ENCODE measurements at regions not wholly inside any gene's neighbourhood (a gene's known extent, or its start where the extent isn't known, plus 50 kb on each side); places are given as distances from the start of the nearest gene placed in this dataset.
"Not testable (repeated sequence)": the region's sequence is repeated elsewhere in the genome, so short reads cannot be mapped to it uniquely, and the experiment has no call there.

DNA sequence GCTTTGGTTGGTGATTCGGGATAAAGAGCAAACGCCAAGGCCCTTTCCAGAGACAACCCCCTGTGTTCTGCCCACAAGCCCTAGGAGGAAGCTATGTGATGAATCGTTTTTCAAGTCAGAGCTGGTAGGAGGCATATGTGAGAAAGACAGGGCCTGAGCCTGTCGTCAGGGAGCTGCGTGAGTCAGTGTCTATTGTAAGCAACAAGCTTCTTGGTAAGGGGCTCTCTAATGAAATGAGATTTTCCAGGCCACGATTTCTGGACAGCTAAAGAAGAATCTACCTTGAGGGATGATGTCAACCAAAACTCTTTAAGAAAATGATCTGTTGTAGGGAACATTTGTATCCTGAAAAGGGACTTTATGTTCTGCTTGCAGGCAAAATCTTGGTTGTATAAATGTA lies 318.9 kb upstream of the IL12A start:
- no peak for DNase-seq

DNA sequence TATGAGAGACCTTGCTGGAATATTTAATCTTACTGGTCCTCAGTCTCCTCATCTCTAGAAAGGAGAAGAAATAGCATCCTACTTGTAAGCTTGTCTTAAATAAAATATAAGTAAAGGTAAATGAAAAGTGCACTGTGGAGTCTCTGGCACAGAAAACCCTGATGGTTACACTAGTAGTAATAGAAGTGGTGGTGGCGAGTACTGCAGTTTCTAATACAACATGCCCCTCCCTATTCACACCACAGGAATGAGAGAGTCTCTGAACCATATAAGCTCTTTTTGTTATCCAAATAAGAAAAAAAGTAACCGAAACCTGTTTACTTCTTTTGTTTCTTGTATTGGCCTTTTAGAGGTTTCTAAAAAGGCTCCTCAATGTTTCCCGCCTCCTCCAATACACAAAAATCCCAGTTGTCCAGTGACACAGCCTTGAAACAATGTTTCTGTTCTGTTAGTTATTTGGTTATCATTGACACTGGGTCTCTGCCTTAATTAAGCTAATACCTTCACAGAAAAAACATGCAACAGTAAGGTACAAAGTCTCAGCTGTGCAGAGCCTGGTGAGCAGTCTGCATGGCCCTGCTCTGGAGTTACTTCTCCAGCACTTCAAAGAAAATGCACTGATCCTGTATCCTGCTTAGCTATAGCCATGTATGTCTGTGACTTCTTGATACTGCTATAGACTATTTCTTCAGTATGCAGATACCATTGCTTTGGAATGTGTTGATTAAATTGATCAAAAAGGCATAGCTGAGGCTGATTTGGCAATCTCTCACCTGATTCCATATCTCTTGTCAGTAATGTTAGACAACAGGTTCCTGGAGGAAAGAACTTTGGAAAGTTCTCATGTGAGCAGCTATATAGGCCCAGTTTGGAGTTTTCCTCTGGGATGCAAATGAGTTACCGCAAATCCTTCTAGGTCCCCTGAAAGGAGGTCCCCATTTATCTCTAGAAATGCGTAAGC lies 315.6 kb upstream of the IL12A start:
- no peak for DNase-seq

DNA sequence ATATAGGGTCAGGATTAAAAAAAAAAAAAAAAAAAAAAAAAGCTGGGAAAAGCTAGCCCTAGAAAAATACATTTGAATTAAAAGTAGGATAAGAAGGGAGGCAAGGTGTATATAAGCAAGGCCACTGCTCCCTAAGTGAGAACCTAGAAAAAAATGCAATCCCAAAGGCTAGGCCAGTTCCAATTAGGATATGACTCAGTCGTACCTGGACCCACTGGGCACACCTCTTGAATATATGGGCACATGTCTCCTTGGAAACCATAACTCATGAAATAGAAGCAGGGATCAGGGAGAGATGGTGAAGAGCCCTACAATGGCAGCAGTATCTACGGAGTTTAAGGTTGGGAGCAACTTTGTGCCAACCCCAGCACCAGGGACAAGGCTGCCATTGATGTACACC lies 314.1 kb upstream of the IL12A start:
- DNase-seq, result no peak

DNA sequence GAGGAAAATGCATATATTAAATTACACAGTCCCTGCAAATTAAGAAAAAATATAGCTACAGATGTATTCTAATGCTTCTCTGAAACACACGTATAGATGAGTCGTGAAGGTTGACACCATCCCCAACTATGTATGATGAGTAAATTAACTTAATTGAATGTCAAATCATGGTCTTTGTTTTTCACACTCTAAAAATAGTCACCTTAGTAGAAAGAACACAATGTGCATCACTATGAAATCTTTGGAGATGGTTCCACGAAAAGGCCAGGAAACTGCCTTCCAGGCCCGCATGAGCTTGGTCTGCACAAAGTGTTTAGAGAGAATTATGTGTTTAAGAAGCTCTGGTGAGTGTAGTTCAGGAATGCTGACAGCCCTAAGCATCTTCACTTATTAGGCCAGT lies 313.4 kb upstream of the IL12A start:
- no peak for DNase-seq

DNA sequence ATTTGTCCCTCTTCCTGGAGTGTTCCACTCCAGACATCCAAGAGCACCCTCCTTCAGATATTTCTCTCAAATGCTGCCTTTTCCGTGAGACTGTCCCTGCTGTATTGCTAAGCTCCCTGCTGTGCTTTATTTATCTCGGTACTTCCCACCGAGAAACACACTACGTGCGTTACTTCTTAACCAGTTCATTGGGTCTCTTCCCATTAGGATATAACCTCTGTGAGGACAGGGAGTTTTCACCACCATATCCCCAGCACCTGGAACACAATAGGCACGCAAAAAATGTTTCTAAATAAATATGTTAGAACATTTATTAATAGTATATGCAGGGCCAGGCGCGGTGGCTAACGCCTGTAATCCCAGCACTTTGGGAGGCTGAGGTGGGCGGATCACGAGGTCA lies 308.7 kb upstream of the IL12A start:
- DNase-seq, result no peak

DNA sequence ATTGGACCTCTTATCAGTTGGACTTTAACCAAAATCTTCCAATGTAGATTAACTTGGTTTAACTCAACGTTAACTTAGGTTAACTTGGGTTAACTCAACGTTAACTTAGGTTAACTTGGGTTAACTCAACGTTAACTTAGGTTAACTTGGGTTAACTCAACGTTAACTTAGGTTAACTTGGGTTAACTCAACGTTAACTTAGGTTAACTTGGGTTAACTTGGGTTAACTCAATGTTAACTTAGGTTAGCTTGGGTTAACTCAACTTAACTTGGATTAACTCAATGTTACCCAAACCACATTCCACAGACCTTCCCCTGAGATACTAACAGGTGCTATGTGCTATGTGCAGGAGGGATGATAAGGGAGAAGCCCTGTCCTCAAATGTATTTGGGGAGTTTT lies 306.9 kb upstream of the IL12A start:
- DNase-seq, result not testable (repeated sequence)

DNA sequence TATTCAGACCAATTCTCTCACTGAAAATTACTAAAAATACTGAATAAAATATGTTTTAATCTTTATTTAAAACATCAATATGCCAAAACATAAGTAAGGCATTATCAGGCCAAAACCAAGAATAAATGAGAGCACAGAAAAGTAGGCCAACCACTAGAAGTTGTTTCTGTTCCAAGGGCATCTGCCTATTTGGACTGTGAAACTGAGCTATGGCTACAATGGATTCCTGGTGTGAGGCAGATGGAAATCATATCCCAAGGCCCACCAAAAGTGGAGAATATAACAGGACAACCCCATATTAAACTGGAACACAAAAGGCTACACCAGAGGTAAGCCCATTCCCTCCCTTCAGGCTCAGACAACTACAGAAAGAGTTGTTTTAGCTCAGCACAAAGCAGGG lies 302.8 kb upstream of the IL12A start:
- no peak for DNase-seq

DNA sequence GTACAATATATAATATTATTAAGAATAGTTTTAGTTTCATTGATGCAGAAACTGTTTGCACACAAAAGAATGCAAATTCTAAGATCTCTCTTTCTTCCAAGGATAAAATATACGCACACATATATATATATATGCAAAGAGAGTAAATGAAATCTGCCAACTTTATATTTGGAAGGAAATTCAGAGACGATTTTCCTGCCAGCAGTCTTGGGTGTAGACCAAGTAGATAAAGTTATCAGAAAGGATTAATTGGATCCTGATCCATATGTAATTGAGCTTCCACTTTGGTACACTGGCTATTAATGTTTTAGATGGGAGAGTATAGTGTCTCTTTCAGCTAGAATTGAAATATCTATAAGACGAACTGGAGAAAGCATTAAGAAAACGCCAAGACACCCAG lies 295.4 kb upstream of the IL12A start:
- no peak for DNase-seq

DNA sequence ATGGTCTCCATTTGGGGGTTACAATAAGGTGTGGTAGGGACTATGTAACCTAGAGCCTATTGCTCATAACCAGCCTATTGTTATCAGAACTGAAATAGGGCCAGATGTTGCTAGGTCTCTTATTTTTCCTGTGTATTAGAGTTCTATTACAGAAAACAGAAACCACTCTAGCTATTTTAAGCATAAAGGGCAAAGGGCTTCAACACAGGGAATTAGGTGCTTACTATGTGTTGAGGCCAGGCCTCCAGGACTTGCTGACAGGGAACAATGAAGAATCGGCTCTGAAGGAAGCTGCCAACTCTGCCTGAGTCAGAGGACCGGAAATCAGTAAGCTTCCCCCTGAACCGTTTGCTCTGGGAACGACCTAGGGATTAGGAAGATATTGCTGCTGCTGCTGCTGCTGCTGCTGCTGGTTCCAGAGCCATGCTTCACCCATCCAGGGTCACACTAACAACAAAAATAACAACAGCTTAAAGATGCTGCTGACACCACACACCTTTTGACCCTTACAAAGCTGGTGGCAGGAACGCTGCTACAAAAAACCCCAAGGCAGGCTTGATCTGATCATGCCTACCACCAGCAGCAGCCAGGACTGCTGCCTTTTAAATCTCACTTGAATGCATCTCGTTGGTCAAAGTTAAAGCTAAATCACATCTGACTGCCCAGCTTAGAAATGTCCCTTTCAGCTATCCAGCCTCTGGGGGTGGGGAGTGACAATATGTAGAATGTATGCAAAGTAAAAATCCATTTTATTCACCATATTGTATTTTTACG lies 276.9 kb upstream of the IL12A start:
- DNase-seq, result peak; percentile 45

DNA sequence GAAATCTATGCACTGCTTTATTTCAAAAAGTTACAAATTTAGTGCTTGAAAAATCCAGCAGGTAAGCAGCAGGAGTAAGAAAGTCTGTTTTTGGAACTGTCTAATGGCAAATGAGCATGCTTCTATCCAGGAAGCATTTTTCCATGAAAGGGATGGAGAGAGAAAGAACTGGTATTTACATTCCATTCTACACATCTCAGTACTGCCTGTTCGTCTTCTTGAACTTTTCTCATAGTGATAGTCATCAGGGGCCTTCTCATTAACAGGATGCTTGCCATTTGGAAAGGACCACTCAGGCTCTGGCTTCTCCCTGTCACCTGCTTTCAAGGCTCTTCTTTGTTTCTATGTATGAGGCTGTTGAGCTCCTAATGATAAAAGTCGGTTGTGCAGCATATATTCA lies 267.3 kb upstream of the IL12A start:
- no peak for DNase-seq

DNA sequence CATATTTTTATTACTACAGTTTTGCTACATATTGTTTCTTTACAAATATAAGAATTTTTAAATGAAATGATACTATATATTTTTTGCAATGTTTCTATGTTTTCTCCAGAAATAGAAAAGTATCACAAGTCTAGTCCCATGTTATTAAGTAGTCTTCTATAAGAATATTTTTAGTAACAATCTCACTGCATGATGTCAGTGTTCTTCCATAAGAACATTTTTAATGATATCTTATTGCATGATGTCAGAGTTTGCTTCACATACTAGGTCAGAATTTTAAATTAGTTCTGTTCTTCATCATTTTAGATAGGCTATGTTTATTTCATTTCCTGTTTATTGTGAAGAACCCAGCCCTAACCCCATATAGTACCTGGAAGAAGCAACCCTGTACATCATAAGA lies 265.3 kb upstream of the IL12A start:
- DNase-seq, result no peak

DNA sequence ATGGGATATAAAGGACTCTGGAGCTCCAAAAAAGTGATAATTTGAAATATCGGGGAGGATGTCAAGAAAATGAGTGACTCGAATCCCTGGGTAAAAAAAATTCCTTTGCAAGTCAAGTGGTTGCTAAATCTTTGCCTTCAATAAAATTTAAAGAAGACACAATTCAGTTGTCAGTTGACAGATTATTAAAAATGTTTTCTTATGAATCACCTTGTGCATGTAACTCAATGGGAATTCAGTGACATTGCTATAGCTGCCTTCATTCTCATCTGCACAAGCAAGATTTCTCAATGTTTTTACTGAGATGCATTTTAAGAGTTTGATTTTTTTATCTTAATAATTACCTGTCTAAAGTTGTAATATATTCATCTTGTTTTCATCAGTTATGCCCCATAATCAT lies 264.0 kb upstream of the IL12A start:
- DNase-seq, result no peak

DNA sequence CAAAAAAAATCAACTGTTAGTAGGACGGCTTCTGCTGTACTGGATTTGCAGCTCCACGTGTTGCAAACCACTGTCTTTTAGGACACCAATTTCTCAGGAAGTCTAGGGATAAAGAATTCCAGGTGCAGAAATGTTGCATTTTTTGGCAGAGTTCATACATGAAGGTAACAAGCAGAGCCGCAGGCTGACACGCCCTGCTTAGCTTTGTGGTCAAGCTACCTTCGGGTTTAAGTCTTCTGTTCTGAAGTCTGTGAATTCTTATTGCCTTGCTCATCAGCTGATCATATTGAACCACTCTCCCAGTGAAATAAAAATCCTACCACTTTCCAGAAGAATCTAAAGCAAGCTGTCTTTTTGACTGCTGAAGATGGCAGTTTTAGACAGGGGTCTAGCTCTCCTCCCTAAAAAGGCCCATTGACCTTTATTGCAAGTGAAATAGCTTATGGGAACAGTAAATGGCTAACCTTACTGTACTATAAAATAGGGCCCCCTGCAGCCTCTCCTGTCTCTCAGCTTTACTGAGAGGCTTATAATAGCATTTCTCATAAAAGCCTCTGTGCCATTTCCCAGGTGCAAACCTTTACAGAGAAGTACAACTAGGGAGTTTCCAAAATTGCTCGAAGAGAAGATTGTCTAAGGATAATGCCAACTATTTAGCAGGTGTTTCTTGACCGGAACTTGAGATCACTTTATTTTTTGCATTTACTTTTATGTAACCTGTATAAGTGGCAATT lies 262.2 kb upstream of the IL12A start:
- no peak for DNase-seq

DNA sequence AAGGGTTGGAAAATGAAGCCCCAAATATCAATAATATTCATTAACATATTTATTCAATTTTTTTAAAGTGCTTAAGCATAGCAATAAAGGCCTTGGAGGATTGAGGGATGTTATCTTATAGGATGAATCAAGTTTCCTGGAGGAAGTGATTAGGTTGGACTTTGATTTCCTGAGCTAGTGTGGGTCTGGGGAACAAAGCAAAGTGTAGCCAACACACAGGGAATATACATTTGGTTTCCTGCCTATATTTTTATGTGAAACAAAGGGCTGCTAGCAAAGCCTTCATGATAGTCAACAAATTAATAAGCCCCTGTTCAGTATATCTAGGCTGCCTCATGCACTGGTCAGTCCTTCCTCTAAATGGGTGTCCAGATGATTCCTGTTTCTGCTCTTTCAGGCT lies 261.1 kb upstream of the IL12A start:
- no peak for DNase-seq

DNA sequence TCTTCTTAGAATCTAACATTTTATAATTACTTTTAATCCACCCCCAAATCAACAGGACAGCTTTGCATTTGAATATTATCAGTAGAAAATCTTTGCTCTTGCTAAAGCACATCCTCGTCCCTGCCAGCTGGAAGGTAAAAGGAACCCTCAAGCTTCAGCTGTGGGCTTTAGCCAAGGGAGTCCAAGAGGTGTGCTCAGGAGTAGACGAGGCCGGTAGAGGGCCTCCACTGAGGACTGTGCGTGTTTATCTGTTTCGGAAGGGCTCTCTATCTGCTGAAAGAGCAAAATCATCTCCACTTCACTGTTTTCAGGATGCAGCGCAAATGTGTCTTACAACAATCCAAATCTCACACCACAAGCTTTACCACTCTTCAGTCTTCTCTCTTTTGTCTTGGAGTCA lies 257.4 kb upstream of the IL12A start:
- no peak for DNase-seq

DNA sequence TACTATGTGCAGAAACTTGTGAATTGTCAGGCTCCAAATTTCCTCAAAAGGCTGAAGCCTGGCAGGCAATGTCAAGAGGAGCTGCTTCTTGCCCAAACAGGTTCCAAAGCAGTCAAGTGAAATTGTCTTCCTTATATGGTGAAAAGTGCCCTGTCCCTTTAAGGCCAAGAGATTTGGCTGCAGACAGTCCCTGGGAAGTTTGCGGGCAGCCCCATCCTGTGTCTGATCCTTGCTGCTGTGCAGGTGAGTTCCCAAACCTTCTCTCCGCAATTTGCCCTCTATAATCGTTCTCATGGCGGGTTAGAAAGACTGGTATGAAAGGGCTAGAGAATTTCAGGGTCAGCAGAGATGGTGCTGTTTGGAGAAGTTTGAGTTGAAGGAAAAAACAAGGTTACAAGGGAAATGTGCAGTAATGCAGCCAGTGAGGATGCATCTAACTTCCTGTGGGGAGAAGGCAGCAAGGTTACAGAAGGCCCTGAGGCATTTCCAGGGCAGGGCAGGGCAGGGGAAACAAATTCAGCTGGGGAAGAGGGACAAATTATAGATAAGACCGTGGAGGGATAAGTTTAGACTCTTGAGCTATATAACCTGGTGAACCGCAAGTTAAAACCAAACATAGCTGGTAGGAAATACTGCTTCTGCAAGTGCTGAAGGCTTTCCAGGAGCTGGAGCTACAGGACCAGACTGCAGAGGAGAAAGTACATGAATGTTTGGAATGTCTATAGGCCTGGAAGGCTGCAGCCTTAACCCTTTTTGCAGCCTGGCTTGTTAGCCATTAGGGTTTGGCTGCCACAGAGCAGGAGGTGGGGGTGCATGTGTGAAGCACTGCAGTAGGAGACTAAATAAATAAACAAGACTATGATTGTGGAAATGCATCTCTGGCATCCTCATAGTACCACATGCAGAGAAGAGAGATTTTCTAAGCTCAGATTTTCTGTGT lies 256.2 kb upstream of the IL12A start:
- DNase-seq, result no peak

DNA sequence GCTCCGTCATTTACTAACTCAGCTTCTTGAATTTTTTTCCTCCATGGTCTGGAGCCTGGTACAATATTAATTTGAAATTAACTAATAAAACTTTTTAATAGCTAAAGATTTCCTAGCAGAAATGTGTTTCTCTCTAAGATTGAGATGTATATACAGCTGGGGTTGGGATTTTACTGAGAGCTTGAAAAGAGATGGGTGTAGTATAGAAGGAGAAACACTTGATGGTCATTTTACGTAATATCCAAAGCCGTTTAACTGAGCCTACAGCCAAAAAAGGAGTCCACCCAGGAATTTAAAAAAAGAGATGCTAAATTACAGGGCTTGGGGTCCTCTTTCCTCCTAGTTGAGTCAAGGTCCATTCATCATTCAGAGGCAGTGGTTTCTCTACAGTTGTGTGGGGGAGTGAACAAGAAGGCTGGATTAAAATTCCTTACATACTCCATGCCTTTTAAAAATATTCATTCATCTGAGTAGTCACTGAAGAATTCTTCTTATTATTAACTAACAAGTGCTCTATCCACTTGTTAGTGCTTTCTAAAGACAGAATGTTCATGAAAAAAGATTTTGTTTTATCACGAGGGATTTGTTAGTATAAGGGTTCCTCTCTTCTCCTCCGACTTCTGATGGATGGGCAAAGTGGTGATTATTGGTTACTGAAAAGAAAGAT lies 255.3 kb upstream of the IL12A start:
- no peak for DNase-seq

DNA sequence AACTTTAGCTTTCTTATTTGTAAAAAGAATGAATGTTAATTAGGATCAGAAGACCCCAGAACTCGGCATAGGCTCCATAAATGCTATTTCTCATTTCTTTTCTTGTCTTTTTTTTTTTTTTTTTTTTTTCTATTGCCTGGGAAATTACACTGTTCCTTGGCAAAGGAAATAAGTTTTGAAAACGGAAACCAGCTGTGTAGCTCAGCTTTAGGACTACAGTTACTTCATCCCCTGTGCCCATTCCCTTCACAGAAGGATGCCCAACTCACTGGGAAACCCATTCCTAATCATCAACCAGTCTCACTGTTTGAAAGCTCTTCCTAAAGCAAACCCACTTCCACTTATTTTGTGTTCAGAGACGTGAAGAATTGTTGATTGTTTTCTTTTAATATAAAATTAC lies 254.0 kb upstream of the IL12A start:
- no peak for DNase-seq

DNA sequence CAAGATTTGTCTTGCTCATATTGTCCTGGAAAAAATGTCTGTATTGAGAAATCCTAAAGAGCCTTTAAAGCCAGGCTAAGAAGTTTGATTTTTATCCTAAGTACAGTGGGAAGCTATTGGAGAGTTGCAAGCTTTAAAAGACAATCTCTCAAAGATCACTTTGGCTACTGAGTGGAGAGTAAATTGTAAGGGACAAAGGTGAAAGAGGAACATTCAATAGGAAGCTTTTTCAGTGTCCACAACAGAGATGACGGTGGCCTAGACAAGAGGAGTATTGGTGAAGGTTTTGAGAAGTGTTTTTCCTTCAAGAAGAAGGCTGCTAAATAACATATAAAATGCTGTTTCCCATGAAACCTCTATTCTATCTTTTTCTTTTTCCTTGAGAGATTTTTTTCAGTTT lies 249.5 kb upstream of the IL12A start:
- no peak for DNase-seq

DNA sequence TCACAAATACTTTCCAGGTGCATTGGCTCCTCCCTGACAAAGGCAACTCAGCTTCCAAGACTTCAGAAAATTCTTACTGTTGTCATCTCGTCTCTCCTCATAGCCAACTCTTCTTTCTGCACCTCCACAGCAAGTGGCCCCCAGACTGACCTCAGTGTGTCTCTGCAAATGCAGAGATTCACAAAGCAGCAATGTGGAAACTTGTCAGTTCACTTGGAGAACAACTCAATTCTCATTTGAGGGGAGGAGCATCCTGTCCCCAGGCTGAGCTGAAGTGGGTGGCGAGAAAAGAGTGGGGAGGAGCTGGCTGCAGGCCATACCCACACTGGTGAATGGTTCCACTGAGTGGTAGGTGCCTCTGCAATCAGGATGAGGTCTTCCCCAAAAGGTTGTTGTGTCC lies 248.7 kb upstream of the IL12A start:
- no peak for DNase-seq

DNA sequence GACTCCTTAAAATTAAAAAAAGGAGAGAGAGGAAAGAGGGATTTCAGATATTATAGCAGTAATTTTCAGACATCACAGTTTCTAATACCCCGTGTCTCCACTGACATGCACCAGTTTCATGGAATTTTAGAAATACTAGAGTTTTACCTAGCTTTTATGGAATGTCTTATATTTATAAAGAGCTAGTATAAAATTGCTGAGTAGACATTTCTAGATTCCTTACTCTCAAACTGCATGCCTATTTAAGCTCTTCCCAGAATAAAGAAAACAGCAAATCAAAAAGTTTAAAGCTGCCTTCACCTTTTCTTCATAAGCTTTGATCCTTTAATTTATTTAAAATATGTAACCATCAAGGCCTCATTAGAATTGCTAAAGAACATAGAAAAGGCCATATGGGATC lies 247.4 kb upstream of the IL12A start:
- no peak for DNase-seq

DNA sequence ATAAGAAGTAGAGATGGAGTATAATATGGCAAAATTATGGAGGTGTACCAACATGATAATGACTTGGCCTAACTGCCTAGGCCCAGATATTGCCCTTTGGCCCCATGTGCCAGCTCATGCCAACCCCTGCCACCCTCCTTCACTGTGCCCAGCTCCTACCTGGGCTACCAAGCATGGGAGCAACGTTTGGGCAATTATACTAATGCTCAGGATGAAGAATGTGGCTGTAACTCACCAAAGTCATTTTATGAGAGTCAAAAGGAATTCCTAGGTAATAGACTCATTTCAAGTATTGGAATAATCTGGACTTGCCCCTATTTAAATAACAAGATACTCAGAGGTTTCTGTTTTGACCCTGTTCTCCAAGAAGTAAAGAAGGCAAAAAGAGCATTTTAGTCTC lies 240.2 kb upstream of the IL12A start:
- no peak for DNase-seq
